ENCODE measurements at regions not wholly inside any gene's neighbourhood (a gene's known extent, or its start where the extent isn't known, plus 50 kb on each side); places are given as distances from the start of the nearest gene placed in this dataset.

DNA sequence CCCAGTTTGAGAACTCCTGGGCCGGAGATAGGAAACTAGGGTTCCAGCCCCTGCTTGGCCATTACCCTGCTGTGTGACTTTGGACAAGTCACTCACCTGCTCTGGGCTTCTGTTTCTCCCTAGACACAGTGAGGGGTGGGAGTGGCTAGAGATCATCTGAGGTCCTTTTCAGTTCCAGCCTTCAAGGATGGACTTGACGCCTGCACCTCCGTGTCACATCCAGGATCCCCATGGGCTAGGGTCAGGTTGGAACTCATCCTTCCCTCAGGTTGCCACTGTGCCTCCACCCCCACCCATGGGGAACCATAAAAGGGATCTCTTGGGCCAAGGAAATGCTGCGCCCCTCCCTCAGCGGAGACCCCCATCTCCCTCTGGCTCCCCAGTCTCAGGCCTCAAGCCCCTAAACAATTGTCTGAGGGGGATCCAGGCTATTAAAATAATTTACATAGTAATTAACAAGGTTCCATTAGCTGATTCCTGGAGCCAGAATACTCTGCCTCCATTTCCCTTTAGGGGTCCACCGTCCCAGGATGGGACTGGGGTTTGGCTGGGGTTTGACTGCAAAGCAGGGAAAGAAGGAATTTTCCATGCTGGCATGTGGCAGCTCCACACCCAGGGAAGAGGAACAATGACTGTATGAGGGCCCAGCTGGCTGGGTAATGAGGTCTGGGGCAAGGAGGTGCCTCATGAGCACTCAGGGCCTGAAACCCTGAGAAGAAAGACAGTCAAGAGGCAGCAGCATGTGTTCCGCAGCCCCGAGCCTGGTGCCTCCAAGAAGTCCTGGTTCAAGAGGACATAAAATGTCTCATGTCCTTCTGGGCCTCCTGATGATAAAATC lies 177.7 kb downstream of the SMAD6 start:
- no peak overlapping the region for H3K23ac ChIP-seq (ENCODE audit: low read length in 2 of 2)
- WGBS: 99% methylated on average over 6 of the region's 8 CpGs
- no peak overlapping the region for H4K8ac ChIP-seq (ENCODE audit: low read length)
- H3K27me3 ChIP-seq (ENCODE audit: control insufficient read depth in 1 of 2, insufficient read depth in 1 of 2, low read length in 2 of 2): no peaks in the 10 kb centered on the region
- H2BK15ac ChIP-seq (ENCODE audit: low read depth, poor library complexity, severe bottlenecking): no peak overlapping the region
- no peak overlapping the region for H2BK5ac ChIP-seq (ENCODE audit: low read depth, low read length, poor library complexity, severe bottlenecking)
- H3K4me2 ChIP-seq (ENCODE audit: low read length, poor library complexity, severe bottlenecking): no peak overlapping the region
- no peaks in the 10 kb centered on the region for H3K9me3 ChIP-seq (ENCODE audit: control insufficient read depth, low read length)
- H3K9ac ChIP-seq (ENCODE audit: low read length): peak overlapping the region; percentile 23
- no peak overlapping the region for H2BK12ac ChIP-seq (ENCODE audit: low read length in 2 of 2)
- no peak overlapping the region for H3K14ac ChIP-seq (ENCODE audit: low read length in 2 of 2)
- H3K4me1 ChIP-seq (ENCODE audit: control insufficient read depth, insufficient read depth, low read depth, low read length): peaks cover 29% of the 10 kb centered on the region
- H3K79me1 ChIP-seq (replicated peaks; ENCODE audit: low read length, poor library complexity, severe bottlenecking): no peaks in the 10 kb centered on the region
- H3K27ac ChIP-seq (ENCODE audit: low read length, poor library complexity, severe bottlenecking): no peak overlapping the region
- H2BK120ac ChIP-seq (ENCODE audit: low read depth, low read length): no peak overlapping the region
- no peak for DNase-seq
- H3K36me3 ChIP-seq (ENCODE audit: control insufficient read depth in 1 of 2, insufficient read depth in 2 of 2, low read depth in 1 of 2, low read length in 2 of 2): peaks cover 3 to 5% of the 10 kb centered on the region in 2 experiments
- H4K91ac ChIP-seq (ENCODE audit: low read length): no peak overlapping the region
- H2AK5ac ChIP-seq (ENCODE audit: low read length, severe bottlenecking): peak overlapping the region; percentile 40
- no peak overlapping the region for H3K18ac ChIP-seq (ENCODE audit: low read depth in 1 of 2, low read length in 2 of 2)
- H2AFZ ChIP-seq (ENCODE audit: low read depth, low read length): no peak overlapping the region
- H3K4me3 ChIP-seq (ENCODE audit: insufficient read depth in 1 of 2, low read depth in 1 of 2, low read length in 2 of 2): no peak overlapping the region
- H3K4ac ChIP-seq (ENCODE audit: low read depth in 1 of 2, low read length in 2 of 2): no peak overlapping the region

- Histone ChIP-seq H3K4me1 (ENCODE audit: control insufficient read depth, insufficient read depth, low read depth, low read length) (peaks cover 34% of the 10 kb centered on the region), H3K27ac (ENCODE audit: low read length, poor library complexity, severe bottlenecking) (no peak overlapping the region), H2AK5ac (ENCODE audit: low read length, severe bottlenecking) (peak overlapping the region; percentile 83), H3K18ac (ENCODE audit: low read depth in 1 of 2, low read length in 2 of 2) (no peak overlapping the region), H3K27me3 (ENCODE audit: control insufficient read depth in 1 of 2, insufficient read depth in 1 of 2, low read length in 2 of 2) (no peaks in the 10 kb centered on the region), H4K8ac (ENCODE audit: low read length) (no peak overlapping the region), H2BK5ac (ENCODE audit: low read depth, low read length, poor library complexity, severe bottlenecking) (no peak overlapping the region), H2BK12ac (ENCODE audit: low read length in 2 of 2) (peak overlapping the region in 1 of 2 experiments; percentile 32), H3K4me3 (ENCODE audit: insufficient read depth in 1 of 2, low read depth in 1 of 2, low read length in 2 of 2) (no peak overlapping the region), H3K23ac (ENCODE audit: low read length in 2 of 2) (no peak overlapping the region), H3K9ac (ENCODE audit: low read length) (peak overlapping the region; percentile 23), H3K9me3 (ENCODE audit: control insufficient read depth, low read length) (no peaks in the 10 kb centered on the region), H4K91ac (ENCODE audit: low read length) (no peak overlapping the region), H3K14ac (ENCODE audit: low read length in 2 of 2) (no peak overlapping the region), H3K36me3 (ENCODE audit: control insufficient read depth in 1 of 2, insufficient read depth in 2 of 2, low read depth in 1 of 2, low read length in 2 of 2) (peaks cover 3% of the 10 kb centered on the region in 2 experiments), H2BK15ac (ENCODE audit: low read depth, poor library complexity, severe bottlenecking) (no peak overlapping the region), H2AFZ (ENCODE audit: low read depth, low read length) (no peak overlapping the region), H2BK120ac (ENCODE audit: low read depth, low read length) (no peak overlapping the region), H3K4ac (ENCODE audit: low read depth in 1 of 2, low read length in 2 of 2) (no peak overlapping the region), H3K79me1 (replicated peaks; ENCODE audit: low read length, poor library complexity, severe bottlenecking) (no peaks in the 10 kb centered on the region), H3K4me2 (ENCODE audit: low read length, poor library complexity, severe bottlenecking) (no peak overlapping the region)
- 97% methylated on average over 11 of the region's 11 CpGs for WGBS
- no peak for DNase-seq
Observed at GRCh38 chr15:66880380-66881155, 178.5 kb downstream of the SMAD6 start.

DNA sequence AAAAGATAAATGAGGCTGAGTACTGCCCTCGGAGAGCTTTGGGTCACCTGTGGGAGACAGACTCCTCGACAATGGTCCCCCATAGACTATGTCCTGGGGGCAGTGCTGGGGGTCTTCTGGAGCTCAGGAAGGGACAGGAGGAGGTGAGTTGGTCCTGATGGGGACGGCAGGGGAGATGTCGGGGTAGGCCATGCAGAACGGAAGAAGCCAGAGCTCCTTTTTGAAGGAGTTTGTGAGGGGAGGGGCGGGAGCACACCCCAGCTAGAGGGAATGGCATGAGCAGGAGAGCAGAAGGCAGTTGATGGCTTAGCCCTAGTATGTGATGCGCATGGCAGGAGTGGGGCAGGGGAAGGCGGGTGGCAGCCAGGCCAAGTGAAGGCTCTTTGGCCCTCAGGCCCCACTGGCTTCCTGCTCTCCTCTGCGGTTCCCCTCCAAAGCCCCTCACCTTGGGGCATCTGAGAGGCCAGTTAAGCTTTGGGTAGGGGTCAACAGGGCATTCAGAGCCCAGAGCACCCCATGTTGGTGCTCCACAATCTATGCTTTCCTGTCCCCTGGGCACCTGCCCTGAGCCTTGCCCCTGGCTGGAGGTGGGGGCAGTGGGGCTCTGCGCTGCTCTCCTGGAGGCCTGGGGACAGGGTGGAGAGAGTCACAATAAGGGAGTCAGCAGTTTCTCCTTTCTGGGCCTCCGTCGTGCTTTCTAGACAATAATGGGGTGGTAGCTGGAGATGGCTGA lies 179.3 kb downstream of the SMAD6 start:
- 96% methylated on average over 10 of the region's 12 CpGs for WGBS
- Histone ChIP-seq H3K4me1 (ENCODE audit: control insufficient read depth, insufficient read depth, low read depth, low read length) (peaks cover 36% of the 10 kb centered on the region), H4K8ac (ENCODE audit: low read length) (no peak overlapping the region), H3K79me1 (replicated peaks; ENCODE audit: low read length, poor library complexity, severe bottlenecking) (no peaks in the 10 kb centered on the region), H3K4ac (ENCODE audit: low read depth in 1 of 2, low read length in 2 of 2) (no peak overlapping the region), H3K9me3 (ENCODE audit: control insufficient read depth, low read length) (no peaks in the 10 kb centered on the region), H3K14ac (ENCODE audit: low read length in 2 of 2) (no peak overlapping the region), H2BK5ac (ENCODE audit: low read depth, low read length, poor library complexity, severe bottlenecking) (no peak overlapping the region), H3K27me3 (ENCODE audit: control insufficient read depth in 1 of 2, insufficient read depth in 1 of 2, low read length in 2 of 2) (no peaks in the 10 kb centered on the region), H2BK12ac (ENCODE audit: low read length in 2 of 2) (peak overlapping the region in 1 of 2 experiments; percentile 8), H3K23ac (ENCODE audit: low read length in 2 of 2) (no peak overlapping the region), H3K4me3 (ENCODE audit: insufficient read depth in 1 of 2, low read depth in 1 of 2, low read length in 2 of 2) (no peak overlapping the region), H2BK15ac (ENCODE audit: low read depth, poor library complexity, severe bottlenecking) (no peak overlapping the region), H4K91ac (ENCODE audit: low read length) (no peak overlapping the region), H3K4me2 (ENCODE audit: low read length, poor library complexity, severe bottlenecking) (no peak overlapping the region), H3K27ac (ENCODE audit: low read length, poor library complexity, severe bottlenecking) (no peak overlapping the region), H2BK120ac (ENCODE audit: low read depth, low read length) (no peak overlapping the region), H3K18ac (ENCODE audit: low read depth in 1 of 2, low read length in 2 of 2) (peak overlapping the region in 1 of 2 experiments; percentile 37), H2AFZ (ENCODE audit: low read depth, low read length) (no peak overlapping the region), H3K9ac (ENCODE audit: low read length) (no peak overlapping the region), H2AK5ac (ENCODE audit: low read length, severe bottlenecking) (peak overlapping the region; percentile 95), H3K36me3 (ENCODE audit: control insufficient read depth in 1 of 2, insufficient read depth in 2 of 2, low read depth in 1 of 2, low read length in 2 of 2) (peaks cover 0 to 3% of the 10 kb centered on the region in 2 experiments)
- no peak for DNase-seq

All from mesenchymal stem cell (in vitro differentiated cells and primary cell).